ENCODE measurements at regions not wholly inside any gene's neighbourhood (a gene's known extent, or its start where the extent isn't known, plus 50 kb on each side); places are given as distances from the start of the nearest gene placed in this dataset.

GRCh38 chr5:78726571-78726970, 78.0 kb upstream of the LHFPL2 start:
- DNase-seq (ENCODE audit: low read depth) = no peak
- H3K4me3 ChIP-seq (ENCODE audit: low read length) = no peak overlapping the region
- TF ChIP-seq CTCF (IDR thresholded peaks at IDR 0.05; ENCODE audit: insufficient read depth, low read depth, low read length, missing control alignments) = no peak

GRCh38 chr5:78726003-78726402, 77.4 kb upstream of the LHFPL2 start:
- no peak for DNase-seq (ENCODE audit: low read depth)
- no peak overlapping the region for H3K4me3 ChIP-seq (ENCODE audit: low read length)
- TF ChIP-seq CTCF (IDR thresholded peaks at IDR 0.05; ENCODE audit: insufficient read depth, low read depth, low read length, missing control alignments) = no peak

GRCh38 chr5:78724061-78724460, 75.5 kb upstream of the LHFPL2 start:
- DNase-seq (ENCODE audit: low read depth) = no peak
- H3K4me3 ChIP-seq (ENCODE audit: low read length) = no peak overlapping the region
- no peak for TF ChIP-seq CTCF (IDR thresholded peaks at IDR 0.05; ENCODE audit: insufficient read depth, low read depth, low read length, missing control alignments)

- TF ChIP-seq CTCF (IDR thresholded peaks at IDR 0.05; ENCODE audit: insufficient read depth, low read depth, low read length, missing control alignments) = no peak
- H3K4me3 ChIP-seq (ENCODE audit: low read length) = no peak overlapping the region
- DNase-seq (ENCODE audit: low read depth) = peak; percentile 48
Observed at GRCh38 chr5:78720997-78721396, 72.4 kb upstream of the LHFPL2 start.

GRCh38 chr5:78720227-78720985, 71.8 kb upstream of the LHFPL2 start:
- DNase-seq (ENCODE audit: low read depth) = no peak

GRCh38 chr5:78719504-78720219, 71.1 kb upstream of the LHFPL2 start:
- DNase-seq (ENCODE audit: low read depth) = no peak
- no peak overlapping the region for H3K4me3 ChIP-seq (ENCODE audit: low read length)
- no peak for TF ChIP-seq CTCF (IDR thresholded peaks at IDR 0.05; ENCODE audit: insufficient read depth, low read depth, low read length, missing control alignments)

More at GRCh38 chr5:78720227-78720985, 71.8 kb upstream of the LHFPL2 start:
- TF ChIP-seq CTCF (IDR thresholded peaks at IDR 0.05; ENCODE audit: insufficient read depth, low read depth, low read length, missing control alignments) = no peak
- no peak overlapping the region for H3K4me3 ChIP-seq (ENCODE audit: low read length)

Measured in epithelial cell of esophagus (primary cell).